ENCODE measurements at regions not wholly inside any gene's neighbourhood (a gene's known extent, or its start where the extent isn't known, plus 50 kb on each side); places are given as distances from the start of the nearest gene placed in this dataset.

DNA sequence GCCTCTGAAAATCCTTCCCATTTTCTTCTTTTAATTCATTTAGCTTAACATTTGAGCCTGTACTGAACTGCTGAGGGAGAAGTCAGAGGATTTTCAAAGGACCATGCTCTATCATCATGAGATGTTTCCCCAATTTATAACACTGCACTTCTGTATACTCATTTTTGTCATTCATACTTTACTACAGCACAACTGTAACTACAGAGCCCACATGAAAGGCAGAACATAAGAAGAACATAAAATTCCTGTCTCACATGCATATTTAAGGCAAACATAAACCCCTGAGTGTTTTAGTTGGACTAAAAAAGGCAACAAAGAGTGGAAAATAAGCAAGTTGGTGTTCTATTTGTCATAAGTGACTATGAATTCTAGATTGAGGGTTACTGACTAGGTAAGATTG is 237.7 kb upstream of the ARPP21 start:
- no peaks in the 10 kb centered on the region for H3K27me3 ChIP-seq (replicated peaks; ENCODE audit: control insufficient read depth, insufficient read depth, low read length)
- no peak overlapping the region for H3K4me3 ChIP-seq (replicated peaks; ENCODE audit: low read depth, low read length)
- no peak for DNase-seq (ENCODE audit: extremely low read depth, insufficient read length)
- H3K36me3 ChIP-seq (ENCODE audit: control insufficient read depth, insufficient read depth, low read length) = no peaks in the 10 kb centered on the region
- TF ChIP-seq, protein P1, sequence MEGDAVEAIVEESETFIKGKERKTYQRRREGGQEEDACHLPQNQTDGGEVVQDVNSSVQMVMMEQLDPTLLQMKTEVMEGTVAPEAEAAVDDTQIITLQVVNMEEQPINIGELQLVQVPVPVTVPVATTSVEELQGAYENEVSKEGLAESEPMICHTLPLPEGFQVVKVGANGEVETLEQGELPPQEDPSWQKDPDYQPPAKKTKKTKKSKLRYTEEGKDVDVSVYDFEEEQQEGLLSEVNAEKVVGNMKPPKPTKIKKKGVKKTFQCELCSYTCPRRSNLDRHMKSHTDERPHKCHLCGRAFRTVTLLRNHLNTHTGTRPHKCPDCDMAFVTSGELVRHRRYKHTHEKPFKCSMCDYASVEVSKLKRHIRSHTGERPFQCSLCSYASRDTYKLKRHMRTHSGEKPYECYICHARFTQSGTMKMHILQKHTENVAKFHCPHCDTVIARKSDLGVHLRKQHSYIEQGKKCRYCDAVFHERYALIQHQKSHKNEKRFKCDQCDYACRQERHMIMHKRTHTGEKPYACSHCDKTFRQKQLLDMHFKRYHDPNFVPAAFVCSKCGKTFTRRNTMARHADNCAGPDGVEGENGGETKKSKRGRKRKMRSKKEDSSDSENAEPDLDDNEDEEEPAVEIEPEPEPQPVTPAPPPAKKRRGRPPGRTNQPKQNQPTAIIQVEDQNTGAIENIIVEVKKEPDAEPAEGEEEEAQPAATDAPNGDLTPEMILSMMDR (IDR thresholded peaks at IDR 0.05; ENCODE audit: insufficient read depth, low read length, poor library complexity, severe bottlenecking) = no peak

DNA sequence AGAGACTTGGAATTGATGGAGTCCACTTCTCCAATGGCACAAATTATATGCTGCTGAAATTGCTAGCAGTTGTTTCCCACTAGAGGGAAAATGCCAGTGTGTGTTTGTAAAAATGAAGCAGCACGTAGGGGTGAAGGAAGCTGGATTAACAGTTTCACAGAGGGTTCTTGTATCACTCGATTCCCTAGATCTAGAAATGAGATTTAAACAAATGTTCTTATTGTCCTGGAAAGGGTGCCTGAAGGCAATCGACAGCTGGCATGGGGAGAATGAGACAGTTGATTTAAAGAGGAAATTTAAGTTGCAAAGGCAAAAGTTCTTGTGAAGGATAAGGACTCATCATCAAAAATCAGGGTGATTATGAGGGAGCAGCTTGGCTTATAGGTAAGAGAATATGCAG is 234.8 kb upstream of the ARPP21 start:
- TF ChIP-seq, protein P1 (IDR thresholded peaks at IDR 0.05; ENCODE audit: insufficient read depth, low read length, poor library complexity, severe bottlenecking) = no peak
- no peak for DNase-seq (ENCODE audit: extremely low read depth, insufficient read length)

DNA sequence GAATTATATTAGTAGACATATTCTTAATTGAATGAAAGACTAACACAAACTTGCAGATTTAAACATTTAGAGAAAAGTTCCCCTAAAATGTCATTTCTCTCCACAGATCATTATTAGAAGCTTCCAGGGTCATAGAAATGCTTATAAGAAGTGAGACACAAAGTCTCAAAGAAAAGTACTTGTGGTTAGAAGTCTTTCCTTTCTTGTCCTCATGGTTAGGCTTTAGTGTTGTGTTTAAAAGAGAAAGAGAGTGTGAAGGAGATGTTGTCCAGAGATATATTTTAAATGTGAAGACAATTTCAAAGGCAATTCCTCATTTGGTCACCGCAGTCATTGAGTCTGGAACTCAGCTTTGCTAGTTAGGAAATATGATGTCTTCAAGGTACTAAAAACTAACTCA is 230.4 kb upstream of the ARPP21 start:
- TF ChIP-seq, protein P1 (IDR thresholded peaks at IDR 0.05; ENCODE audit: insufficient read depth, low read length, poor library complexity, severe bottlenecking) = no peak
- H3K36me3 ChIP-seq (ENCODE audit: control insufficient read depth, insufficient read depth, low read length) = no peaks in the 10 kb centered on the region
- H3K4me3 ChIP-seq (replicated peaks; ENCODE audit: low read depth, low read length) = no peak overlapping the region
- no peak for DNase-seq (ENCODE audit: extremely low read depth, insufficient read length)
- H3K27me3 ChIP-seq (replicated peaks; ENCODE audit: control insufficient read depth, insufficient read depth, low read length) = no peaks in the 10 kb centered on the region

More for the DNA sequence above, 234.8 kb upstream of the ARPP21 start:
- no peaks in the 10 kb centered on the region for H3K36me3 ChIP-seq (ENCODE audit: control insufficient read depth, insufficient read depth, low read length)
- H3K27me3 ChIP-seq (replicated peaks; ENCODE audit: control insufficient read depth, insufficient read depth, low read length) = no peaks in the 10 kb centered on the region
- no peak overlapping the region for H3K4me3 ChIP-seq (replicated peaks; ENCODE audit: low read depth, low read length)

DNA sequence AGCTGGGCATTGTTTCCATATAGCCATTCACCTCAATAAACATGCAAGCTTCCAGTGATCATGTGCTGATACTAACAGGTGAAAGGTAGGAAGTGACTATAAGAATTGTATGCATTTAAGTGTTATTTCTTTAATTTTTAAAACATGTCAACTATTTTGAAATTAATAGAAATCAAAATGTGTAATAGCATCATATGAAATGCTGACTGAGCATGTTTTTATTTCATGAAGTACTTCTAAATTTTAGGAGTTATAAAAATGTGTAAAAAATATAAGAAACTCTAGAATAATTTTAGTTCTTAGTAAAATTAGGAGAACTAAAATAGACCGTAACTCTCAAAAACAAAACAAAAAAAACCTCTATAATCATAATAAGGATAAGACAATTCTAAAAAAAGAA is 229.3 kb upstream of the ARPP21 start:
- no peaks in the 10 kb centered on the region for H3K27me3 ChIP-seq (replicated peaks; ENCODE audit: control insufficient read depth, insufficient read depth, low read length)
- DNase-seq (ENCODE audit: extremely low read depth, insufficient read length) = no peak
- TF ChIP-seq, protein P1 (IDR thresholded peaks at IDR 0.05; ENCODE audit: insufficient read depth, low read length, poor library complexity, severe bottlenecking) = no peak
- no peaks in the 10 kb centered on the region for H3K36me3 ChIP-seq (ENCODE audit: control insufficient read depth, insufficient read depth, low read length)
- no peak overlapping the region for H3K4me3 ChIP-seq (replicated peaks; ENCODE audit: low read depth, low read length)

DNA sequence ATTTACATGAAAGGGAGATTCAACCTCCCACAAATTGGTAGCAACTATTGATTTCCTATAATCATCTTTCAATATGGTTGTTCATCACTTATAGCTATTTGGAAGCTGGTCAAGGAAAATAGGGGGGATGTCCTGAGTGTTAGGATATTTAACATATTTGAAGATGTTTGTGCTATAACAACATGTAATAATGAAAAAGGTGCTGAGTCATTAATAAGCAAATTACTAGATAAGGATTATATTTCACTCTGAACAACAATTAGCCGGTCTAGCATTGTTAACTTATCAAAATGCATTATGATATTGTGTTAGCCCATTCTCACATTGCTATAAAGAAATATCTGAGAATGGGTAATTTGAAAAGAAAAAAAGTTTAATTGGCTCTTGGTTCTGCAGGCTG is 225.8 kb upstream of the ARPP21 start:
- Histone ChIP-seq H3K4me3 (replicated peaks; ENCODE audit: low read depth, low read length) (no peak overlapping the region), H3K36me3 (ENCODE audit: control insufficient read depth, insufficient read depth, low read length) (no peaks in the 10 kb centered on the region), H3K27me3 (replicated peaks; ENCODE audit: control insufficient read depth, insufficient read depth, low read length) (no peaks in the 10 kb centered on the region)
- TF ChIP-seq, protein P1 (IDR thresholded peaks at IDR 0.05; ENCODE audit: insufficient read depth, low read length, poor library complexity, severe bottlenecking) = no peak
- DNase-seq (ENCODE audit: extremely low read depth, insufficient read length) = no peak

DNA sequence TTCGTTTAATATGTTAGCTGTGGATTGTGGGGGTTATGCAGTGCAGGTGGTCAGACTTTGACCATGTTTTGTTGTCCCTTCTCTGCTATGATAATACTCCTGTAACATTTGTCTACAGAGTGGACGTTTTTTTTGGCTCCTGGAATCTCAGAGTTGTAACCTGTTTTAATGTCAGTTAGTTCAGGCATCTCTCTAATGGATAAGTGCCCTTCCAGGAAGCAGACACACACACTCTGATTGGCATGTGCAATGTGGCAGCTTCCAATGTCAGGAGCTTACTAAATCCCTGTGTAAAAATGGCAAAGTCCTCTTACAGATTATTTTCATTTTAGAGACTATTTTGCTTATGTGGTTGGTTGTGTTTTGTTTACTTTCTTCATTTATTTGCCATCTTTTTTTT is 222.2 kb upstream of the ARPP21 start:
- Histone ChIP-seq H3K4me3 (replicated peaks; ENCODE audit: low read depth, low read length) (no peak overlapping the region), H3K27me3 (replicated peaks; ENCODE audit: control insufficient read depth, insufficient read depth, low read length) (no peaks in the 10 kb centered on the region), H3K36me3 (ENCODE audit: control insufficient read depth, insufficient read depth, low read length) (no peaks in the 10 kb centered on the region)
- DNase-seq (ENCODE audit: extremely low read depth, insufficient read length) = no peak
- TF ChIP-seq, protein P1 (IDR thresholded peaks at IDR 0.05; ENCODE audit: insufficient read depth, low read length, poor library complexity, severe bottlenecking) = no peak

All from GM06990 (cell line).